ENCODE measurements at regions not wholly inside any gene's neighbourhood (a gene's known extent, or its start where the extent isn't known, plus 50 kb on each side); places are given as distances from the start of the nearest gene placed in this dataset.

- Histone ChIP-seq H3K27me3 (replicated peaks; ENCODE audit: insufficient read depth) (0 out of 2 replicates have a peak, but pooled peaks cover 4% of the 10 kb centered on the region), H3K4me2 (ENCODE audit: unreplicated experiment) (no peak overlapping the region), H4K20me1 (ENCODE audit: insufficient read depth) (no peaks in the 10 kb centered on the region), H3K27ac (no peak overlapping the region), H3F3A (ENCODE audit: insufficient read depth) (no peaks in the 10 kb centered on the region), H3K79me2 (ENCODE audit: insufficient read depth) (no peaks in the 10 kb centered on the region), H3K9ac (no peak overlapping the region), H3K4me3 (no peak overlapping the region), H3K9me3 (ENCODE audit: low read depth) (no peaks in the 10 kb centered on the region), H3K9me2 (ENCODE audit: insufficient read depth) (no peaks in the 10 kb centered on the region), H3K36me3 (ENCODE audit: low read depth) (no peaks in the 10 kb centered on the region), H3K4me1 (ENCODE audit: insufficient read depth) (no peaks in the 10 kb centered on the region), H2AFZ (no peak overlapping the region)
- in situ Hi-C loops (cut with MboI) = no loop called here
- DNase-seq = no peak
- 9 to 10% methylated on average over 4 of the region's 4 CpGs for WGBS, 2 experiments (ENCODE audit: low coverage in 1 of 2, low lambda C conversion rate in 2 of 2, missing lambda C conversion rate in 2 of 2)
- TF ChIP-seq EZH2phosphoT487 (IDR thresholded peaks at IDR 0.05; ENCODE audit: insufficient read depth, low read depth) (no peak), EZH2 (IDR thresholded peaks at IDR 0.05; ENCODE audit: insufficient read depth, poor library complexity, severe bottlenecking) (no peak)
Observed at GRCh38 chr10:123415523-123415922, 250.6 kb upstream of the GPR26 start.

GRCh38 chr10:123417414-123417813, 248.7 kb upstream of the GPR26 start:
- Histone ChIP-seq H3K27me3 (replicated peaks; ENCODE audit: insufficient read depth) (0 out of 2 replicates have a peak, but pooled peaks cover 4% of the 10 kb centered on the region), H3K9me2 (ENCODE audit: insufficient read depth) (no peaks in the 10 kb centered on the region), H3K36me3 (ENCODE audit: low read depth) (no peaks in the 10 kb centered on the region), H3K4me2 (ENCODE audit: unreplicated experiment) (no peak overlapping the region), H3K4me3 (no peak overlapping the region), H3K79me2 (ENCODE audit: insufficient read depth) (no peaks in the 10 kb centered on the region), H2AFZ (no peak overlapping the region), H3K27ac (no peak overlapping the region), H3K9me3 (ENCODE audit: low read depth) (no peaks in the 10 kb centered on the region), H3K4me1 (ENCODE audit: insufficient read depth) (no peaks in the 10 kb centered on the region), H3F3A (ENCODE audit: insufficient read depth) (no peaks in the 10 kb centered on the region), H3K9ac (no peak overlapping the region), H4K20me1 (ENCODE audit: insufficient read depth) (no peaks in the 10 kb centered on the region)
- no peak for DNase-seq
- in situ Hi-C loops (cut with MboI) = no loop called here
- no peak for TF ChIP-seq EZH2phosphoT487 (IDR thresholded peaks at IDR 0.05; ENCODE audit: insufficient read depth, low read depth)
- TF ChIP-seq EZH2 (IDR thresholded peaks at IDR 0.05; ENCODE audit: insufficient read depth, poor library complexity, severe bottlenecking) = no peak
- 18 to 25% methylated on average over 2 of the region's 2 CpGs for WGBS, 2 experiments (ENCODE audit: low coverage in 1 of 2, low lambda C conversion rate in 2 of 2, missing lambda C conversion rate in 2 of 2)

- 34 to 39% methylated on average over 2 of the region's 2 CpGs for WGBS, 2 experiments (ENCODE audit: low coverage in 1 of 2, low lambda C conversion rate in 2 of 2, missing lambda C conversion rate in 2 of 2)
- in situ Hi-C loops (cut with MboI) = no loop called here
- no peak for DNase-seq
Observed at GRCh38 chr10:123421461-123421860, 244.7 kb upstream of the GPR26 start.

GRCh38 chr10:123422261-123422660, 243.9 kb upstream of the GPR26 start:
- Histone ChIP-seq H3K36me3 (ENCODE audit: low read depth) (no peaks in the 10 kb centered on the region), H3K9ac (no peak overlapping the region), H2AFZ (no peak overlapping the region), H3K4me3 (no peak overlapping the region), H3K27ac (no peak overlapping the region), H3K9me2 (ENCODE audit: insufficient read depth) (no peaks in the 10 kb centered on the region), H3K4me2 (ENCODE audit: unreplicated experiment) (no peak overlapping the region), H4K20me1 (ENCODE audit: insufficient read depth) (no peaks in the 10 kb centered on the region), H3F3A (ENCODE audit: insufficient read depth) (no peaks in the 10 kb centered on the region), H3K27me3 (replicated peaks; ENCODE audit: insufficient read depth) (peaks cover 14% of the 10 kb centered on the region; the same call in 1 of the 2 replicates), H3K79me2 (ENCODE audit: insufficient read depth) (no peaks in the 10 kb centered on the region), H3K4me1 (ENCODE audit: insufficient read depth) (no peaks in the 10 kb centered on the region), H3K9me3 (ENCODE audit: low read depth) (no peaks in the 10 kb centered on the region)
- TF ChIP-seq EZH2phosphoT487 (IDR thresholded peaks at IDR 0.05; ENCODE audit: insufficient read depth, low read depth) = no peak
- TF ChIP-seq EZH2 (IDR thresholded peaks at IDR 0.05; ENCODE audit: insufficient read depth, poor library complexity, severe bottlenecking) = no peak
- WGBS, 2 experiments (ENCODE audit: low coverage in 1 of 2, low lambda C conversion rate in 2 of 2, missing lambda C conversion rate in 2 of 2) = 22 to 28% methylated on average over 5 of the region's 5 CpGs
- DNase-seq = no peak
- in situ Hi-C loops (cut with MboI) = no loop called here

More at GRCh38 chr10:123421461-123421860, 244.7 kb upstream of the GPR26 start:
- Histone ChIP-seq H3K9me2 (ENCODE audit: insufficient read depth) (no peaks in the 10 kb centered on the region), H3K36me3 (ENCODE audit: low read depth) (no peaks in the 10 kb centered on the region), H3K9ac (no peak overlapping the region), H3K4me3 (no peak overlapping the region), H3K27ac (no peak overlapping the region), H2AFZ (no peak overlapping the region), H3K79me2 (ENCODE audit: insufficient read depth) (no peaks in the 10 kb centered on the region), H3K27me3 (replicated peaks; ENCODE audit: insufficient read depth) (0 out of 2 replicates have a peak, but pooled peaks cover 7% of the 10 kb centered on the region), H3K9me3 (ENCODE audit: low read depth) (no peaks in the 10 kb centered on the region), H3K4me2 (ENCODE audit: unreplicated experiment) (no peak overlapping the region), H3F3A (ENCODE audit: insufficient read depth) (no peaks in the 10 kb centered on the region), H4K20me1 (ENCODE audit: insufficient read depth) (no peaks in the 10 kb centered on the region), H3K4me1 (ENCODE audit: insufficient read depth) (no peaks in the 10 kb centered on the region)
- no peak for TF ChIP-seq EZH2phosphoT487 (IDR thresholded peaks at IDR 0.05; ENCODE audit: insufficient read depth, low read depth)
- no peak for TF ChIP-seq EZH2 (IDR thresholded peaks at IDR 0.05; ENCODE audit: insufficient read depth, poor library complexity, severe bottlenecking)

DNA sequence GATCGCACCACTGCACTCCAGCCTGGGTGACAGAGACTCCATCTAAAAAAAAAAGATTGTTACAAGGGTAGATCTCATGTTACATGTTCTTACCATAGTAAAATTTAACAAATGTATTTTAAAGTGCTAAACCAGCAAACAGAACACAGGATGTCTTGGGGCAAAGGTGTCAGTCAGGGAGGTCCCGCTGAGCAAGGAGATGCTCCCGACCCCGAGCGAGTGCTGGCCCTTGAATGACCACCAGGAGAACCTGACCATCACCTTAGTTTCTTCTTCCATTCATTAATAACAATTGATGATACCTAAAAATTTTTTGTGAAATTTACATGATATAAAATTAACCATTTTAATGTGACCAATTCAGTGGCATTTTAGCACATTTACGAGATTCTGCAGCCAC, 241.6 kb upstream of the GPR26 start:
- Histone ChIP-seq H3K4me3 (no peak overlapping the region), H3K4me2 (ENCODE audit: unreplicated experiment) (no peak overlapping the region), H3K9me2 (ENCODE audit: insufficient read depth) (no peaks in the 10 kb centered on the region), H3K36me3 (ENCODE audit: low read depth) (no peaks in the 10 kb centered on the region), H2AFZ (no peak overlapping the region), H3K27ac (no peak overlapping the region), H4K20me1 (ENCODE audit: insufficient read depth) (no peaks in the 10 kb centered on the region), H3K27me3 (replicated peaks; ENCODE audit: insufficient read depth) (peaks cover 30% of the 10 kb centered on the region), H3F3A (ENCODE audit: insufficient read depth) (no peaks in the 10 kb centered on the region), H3K9me3 (ENCODE audit: low read depth) (no peaks in the 10 kb centered on the region), H3K9ac (no peak overlapping the region), H3K4me1 (ENCODE audit: insufficient read depth) (no peaks in the 10 kb centered on the region), H3K79me2 (ENCODE audit: insufficient read depth) (no peaks in the 10 kb centered on the region)
- WGBS, 2 experiments (ENCODE audit: low coverage in 1 of 2, low lambda C conversion rate in 2 of 2, missing lambda C conversion rate in 2 of 2) = 35 to 45% methylated on average over 6 of the region's 6 CpGs
- TF ChIP-seq EZH2phosphoT487 (IDR thresholded peaks at IDR 0.05; ENCODE audit: insufficient read depth, low read depth) (no peak), EZH2 (IDR thresholded peaks at IDR 0.05; ENCODE audit: insufficient read depth, poor library complexity, severe bottlenecking) (no peak)
- DNase-seq = no peak
- in situ Hi-C loops (cut with MboI) = no loop called here

All from GM23248 (cell line).